ENCODE measurements at regions not wholly inside any gene's neighbourhood (a gene's known extent, or its start where the extent isn't known, plus 50 kb on each side); places are given as distances from the start of the nearest gene placed in this dataset.
"Not testable (repeated sequence)": the region's sequence is repeated elsewhere in the genome, so short reads cannot be mapped to it uniquely, and the experiment has no call there.

DNA sequence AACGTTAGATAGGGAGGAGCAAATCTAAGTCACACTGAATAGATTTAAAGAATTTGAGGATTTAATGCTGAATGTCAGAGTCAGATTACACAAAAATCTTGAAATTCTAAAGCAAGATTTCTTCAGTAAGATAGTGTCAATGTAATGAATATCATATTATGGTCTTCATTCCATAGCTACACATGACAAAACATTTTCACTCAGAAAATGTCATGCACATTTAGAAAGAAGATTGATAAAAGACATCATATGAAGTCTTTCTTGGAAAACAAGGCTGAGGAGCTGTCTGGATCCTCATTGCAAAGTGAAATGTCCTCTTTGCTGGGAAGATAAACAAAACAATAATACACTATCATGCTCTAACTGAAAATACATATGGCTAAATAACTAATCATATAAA, 1006.9 kb downstream of the PCDH7 start:
- Histone ChIP-seq H3K4me2 (ENCODE audit: unreplicated experiment) (no peak overlapping the region), H3K36me3 (ENCODE audit: low read depth) (no peaks in the 10 kb centered on the region), H3K9me2 (ENCODE audit: insufficient read depth) (no peaks in the 10 kb centered on the region), H3K27ac (no peak overlapping the region), H3K9me3 (ENCODE audit: low read depth) (no peaks in the 10 kb centered on the region), H3K9ac (no peak overlapping the region), H3K4me3 (no peak overlapping the region), H3K27me3 (replicated peaks; ENCODE audit: insufficient read depth) (no peaks in the 10 kb centered on the region), H3K4me1 (ENCODE audit: insufficient read depth) (no peaks in the 10 kb centered on the region), H2AFZ (no peak overlapping the region), H3F3A (ENCODE audit: insufficient read depth) (no peaks in the 10 kb centered on the region), H3K79me2 (ENCODE audit: insufficient read depth) (no peaks in the 10 kb centered on the region), H4K20me1 (ENCODE audit: insufficient read depth) (no peaks in the 10 kb centered on the region)
- no peak for TF ChIP-seq EZH2 (IDR thresholded peaks at IDR 0.05; ENCODE audit: insufficient read depth, poor library complexity, severe bottlenecking)
- TF ChIP-seq EZH2phosphoT487 (IDR thresholded peaks at IDR 0.05; ENCODE audit: insufficient read depth, low read depth): no peak
- WGBS, 2 experiments (ENCODE audit: low coverage in 1 of 2, low lambda C conversion rate in 2 of 2, missing lambda C conversion rate in 2 of 2): 14 to 25% methylated on average over 1 of the region's 1 CpG
- DNase-seq: no peak
- in situ Hi-C loops (cut with MboI): no loop called here

DNA sequence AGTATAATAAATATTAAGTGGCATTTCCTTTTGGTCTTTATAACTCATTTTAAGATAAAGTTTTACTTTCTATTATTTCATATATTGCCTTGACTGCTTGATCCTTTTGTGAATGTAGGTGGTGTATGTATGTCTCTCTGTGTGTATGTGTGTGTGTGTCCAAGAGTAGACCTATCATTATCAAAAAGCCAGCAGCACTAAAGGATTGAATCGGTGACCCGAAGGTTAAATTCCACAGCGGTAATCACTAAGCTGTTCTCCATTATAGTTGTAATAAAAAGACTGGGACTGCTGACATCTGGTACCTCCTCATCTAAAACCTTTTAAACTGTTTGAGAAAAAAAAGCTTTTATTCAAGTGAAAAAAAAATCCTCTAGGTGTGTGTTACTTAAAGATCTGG, 1014.8 kb downstream of the PCDH7 start:
- Histone ChIP-seq H3K27ac (no peak overlapping the region), H3K9ac (no peak overlapping the region), H3K79me2 (ENCODE audit: insufficient read depth) (no peaks in the 10 kb centered on the region), H3K36me3 (ENCODE audit: low read depth) (no peaks in the 10 kb centered on the region), H3K27me3 (replicated peaks; ENCODE audit: insufficient read depth) (no peaks in the 10 kb centered on the region), H3F3A (ENCODE audit: insufficient read depth) (no peaks in the 10 kb centered on the region), H4K20me1 (ENCODE audit: insufficient read depth) (no peaks in the 10 kb centered on the region), H3K4me3 (no peak overlapping the region), H2AFZ (no peak overlapping the region), H3K4me1 (ENCODE audit: insufficient read depth) (no peaks in the 10 kb centered on the region), H3K9me2 (ENCODE audit: insufficient read depth) (no peaks in the 10 kb centered on the region), H3K4me2 (ENCODE audit: unreplicated experiment) (no peak overlapping the region), H3K9me3 (ENCODE audit: low read depth) (no peaks in the 10 kb centered on the region)
- 0% methylated on average over 3 of the region's 3 CpGs for WGBS, 2 experiments (ENCODE audit: low coverage in 1 of 2, low lambda C conversion rate in 2 of 2, missing lambda C conversion rate in 2 of 2)
- in situ Hi-C loops (cut with MboI): no loop called here
- TF ChIP-seq EZH2 (IDR thresholded peaks at IDR 0.05; ENCODE audit: insufficient read depth, poor library complexity, severe bottlenecking) (no peak), EZH2phosphoT487 (IDR thresholded peaks at IDR 0.05; ENCODE audit: insufficient read depth, low read depth) (no peak)
- DNase-seq: no peak

DNA sequence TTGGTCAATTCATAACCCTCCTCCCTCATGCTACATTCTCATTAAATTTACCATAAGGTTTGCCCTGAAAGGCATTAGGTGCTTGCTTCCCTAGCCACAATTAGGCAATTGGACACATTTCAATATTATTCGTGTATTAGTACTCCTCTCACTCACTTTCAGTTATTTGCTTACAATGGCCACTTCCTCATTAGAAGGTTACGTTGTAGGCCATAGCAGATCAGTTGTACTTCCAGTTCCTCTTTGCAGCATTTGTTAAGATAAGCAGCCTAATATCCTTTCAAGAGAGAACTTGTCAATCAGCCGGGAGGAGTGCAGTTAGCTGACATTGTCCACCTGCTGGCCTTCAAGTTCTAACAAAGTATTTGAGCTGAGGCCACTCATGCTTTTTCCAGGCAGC, 1017.2 kb downstream of the PCDH7 start:
- no peaks in the 10 kb centered on the region for H3K9me2 ChIP-seq (ENCODE audit: insufficient read depth)
- no peaks in the 10 kb centered on the region for H3K27me3 ChIP-seq (replicated peaks; ENCODE audit: insufficient read depth)
- H3K79me2 ChIP-seq (ENCODE audit: insufficient read depth): no peaks in the 10 kb centered on the region
- TF ChIP-seq EZH2phosphoT487 (IDR thresholded peaks at IDR 0.05; ENCODE audit: insufficient read depth, low read depth) (no peak), EZH2 (IDR thresholded peaks at IDR 0.05; ENCODE audit: insufficient read depth, poor library complexity, severe bottlenecking) (no peak)
- no peak overlapping the region for H3K4me2 ChIP-seq (ENCODE audit: unreplicated experiment)
- H3F3A ChIP-seq (ENCODE audit: insufficient read depth): no peaks in the 10 kb centered on the region
- H3K9me3 ChIP-seq (ENCODE audit: low read depth): no peaks in the 10 kb centered on the region
- no peak overlapping the region for H2AFZ ChIP-seq
- no peak overlapping the region for H3K9ac ChIP-seq
- H3K4me3 ChIP-seq: no peak overlapping the region
- no peaks in the 10 kb centered on the region for H3K4me1 ChIP-seq (ENCODE audit: insufficient read depth)
- in situ Hi-C loops (cut with MboI): no loop called here
- H3K36me3 ChIP-seq (ENCODE audit: low read depth): no peaks in the 10 kb centered on the region
- no peak for DNase-seq
- H3K27ac ChIP-seq: no peak overlapping the region
- no peaks in the 10 kb centered on the region for H4K20me1 ChIP-seq (ENCODE audit: insufficient read depth)
- WGBS, 2 experiments (ENCODE audit: low coverage in 1 of 2, low lambda C conversion rate in 2 of 2, missing lambda C conversion rate in 2 of 2): 27 to 32% methylated on average over 3 of the region's 3 CpGs

DNA sequence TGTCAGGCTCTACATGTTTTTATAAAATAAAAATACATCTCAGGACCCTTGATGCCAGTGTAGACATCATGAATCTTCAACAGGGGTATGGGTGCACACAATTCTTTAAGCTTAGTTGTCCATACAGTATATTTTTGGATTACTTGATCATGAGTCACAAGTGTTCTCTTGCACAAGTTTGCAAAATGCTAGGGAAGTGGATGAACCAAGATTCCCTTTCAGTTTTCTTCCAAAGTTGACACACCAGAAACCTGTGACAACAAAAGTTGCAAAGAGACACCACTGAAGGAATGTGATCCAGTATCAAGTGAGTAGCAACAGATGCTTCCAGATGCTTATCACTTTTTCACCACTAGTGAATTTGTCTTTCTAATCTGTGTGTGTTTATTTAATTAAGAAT, 1021.2 kb downstream of the PCDH7 start:
- Histone ChIP-seq H3K27me3 (replicated peaks; ENCODE audit: insufficient read depth) (no peaks in the 10 kb centered on the region), H3F3A (ENCODE audit: insufficient read depth) (no peaks in the 10 kb centered on the region), H3K79me2 (ENCODE audit: insufficient read depth) (no peaks in the 10 kb centered on the region), H3K27ac (no peak overlapping the region), H3K9ac (no peak overlapping the region), H3K9me2 (ENCODE audit: insufficient read depth) (no peaks in the 10 kb centered on the region), H3K4me1 (ENCODE audit: insufficient read depth) (no peaks in the 10 kb centered on the region), H3K36me3 (ENCODE audit: low read depth) (no peaks in the 10 kb centered on the region), H3K4me3 (no peak overlapping the region), H3K9me3 (ENCODE audit: low read depth) (no peaks in the 10 kb centered on the region), H4K20me1 (ENCODE audit: insufficient read depth) (no peaks in the 10 kb centered on the region), H3K4me2 (ENCODE audit: unreplicated experiment) (no peak overlapping the region), H2AFZ (no peak overlapping the region)
- DNase-seq: no peak
- TF ChIP-seq EZH2phosphoT487 (IDR thresholded peaks at IDR 0.05; ENCODE audit: insufficient read depth, low read depth): no peak
- TF ChIP-seq EZH2 (IDR thresholded peaks at IDR 0.05; ENCODE audit: insufficient read depth, poor library complexity, severe bottlenecking): no peak
- in situ Hi-C loops (cut with MboI): no loop called here

DNA sequence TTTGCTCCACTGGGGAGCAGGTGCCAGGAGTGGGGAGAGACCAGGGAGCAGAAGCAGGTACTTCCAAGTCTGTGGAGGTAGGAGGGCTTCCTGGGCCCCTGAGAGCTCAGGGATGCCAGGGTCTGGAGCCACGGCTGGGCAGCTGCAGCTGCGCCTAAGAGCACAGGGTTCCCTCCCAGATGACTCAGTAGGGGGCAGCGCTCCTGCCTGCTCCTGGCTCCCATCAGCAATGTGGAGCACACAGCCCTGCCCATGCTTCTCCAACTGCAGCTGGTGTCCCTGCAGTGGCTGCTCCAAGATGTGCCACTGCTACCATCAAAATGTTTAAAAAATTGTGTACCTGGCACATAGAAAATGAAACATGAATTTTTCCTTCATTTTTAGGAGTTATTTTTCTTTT, 1028.2 kb downstream of the PCDH7 start:
- Histone ChIP-seq H3K9ac (no peak overlapping the region), H3K4me3 (no peak overlapping the region), H3K36me3 (ENCODE audit: low read depth) (no peaks in the 10 kb centered on the region), H3K27me3 (replicated peaks; ENCODE audit: insufficient read depth) (no peaks in the 10 kb centered on the region), H2AFZ (no peak overlapping the region), H3K4me2 (ENCODE audit: unreplicated experiment) (no peak overlapping the region), H3K9me3 (ENCODE audit: low read depth) (peaks cover 4% of the 10 kb centered on the region), H3K4me1 (ENCODE audit: insufficient read depth) (no peaks in the 10 kb centered on the region), H3K79me2 (ENCODE audit: insufficient read depth) (no peaks in the 10 kb centered on the region), H3F3A (ENCODE audit: insufficient read depth) (no peaks in the 10 kb centered on the region), H3K27ac (no peak overlapping the region), H4K20me1 (ENCODE audit: insufficient read depth) (no peaks in the 10 kb centered on the region), H3K9me2 (ENCODE audit: insufficient read depth) (no peaks in the 10 kb centered on the region)
- no peak for TF ChIP-seq EZH2phosphoT487 (IDR thresholded peaks at IDR 0.05; ENCODE audit: insufficient read depth, low read depth)
- no peak for TF ChIP-seq EZH2 (IDR thresholded peaks at IDR 0.05; ENCODE audit: insufficient read depth, poor library complexity, severe bottlenecking)
- in situ Hi-C loops (cut with MboI): no loop called here
- WGBS, 2 experiments (ENCODE audit: low coverage in 1 of 2, low lambda C conversion rate in 2 of 2, missing lambda C conversion rate in 2 of 2): 20 to 64% methylated on average over 3 of the region's 3 CpGs
- no peak for DNase-seq

DNA sequence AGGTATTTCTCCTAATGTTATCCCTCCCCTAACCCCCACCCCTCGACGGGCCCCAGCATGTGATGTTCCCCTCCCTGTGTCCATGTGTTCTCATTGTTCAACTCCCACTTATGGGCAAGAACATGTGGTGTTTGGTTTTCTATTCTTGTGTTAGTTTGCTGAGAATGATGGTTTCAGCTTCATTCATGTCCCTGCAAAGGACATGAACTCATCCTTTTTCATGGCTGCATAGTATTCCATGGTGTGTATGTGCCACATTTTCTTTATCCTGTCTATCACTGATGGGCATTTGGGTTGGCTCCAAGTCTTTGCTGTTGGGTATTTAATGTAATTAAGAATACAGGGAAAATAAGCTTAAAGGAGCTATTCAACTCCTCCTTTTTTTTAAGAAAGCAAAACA, 1030.4 kb downstream of the PCDH7 start:
- in situ Hi-C loops (cut with MboI); H3K4me3 ChIP-seq; H2AFZ ChIP-seq; H3K4me2 ChIP-seq (ENCODE audit: unreplicated experiment); H3K27me3 ChIP-seq (replicated peaks; ENCODE audit: insufficient read depth); H3K9ac ChIP-seq; H3K27ac ChIP-seq; H4K20me1 ChIP-seq (ENCODE audit: insufficient read depth); H3K36me3 ChIP-seq (ENCODE audit: low read depth); DNase-seq; H3F3A ChIP-seq (ENCODE audit: insufficient read depth); H3K79me2 ChIP-seq (ENCODE audit: insufficient read depth); H3K9me3 ChIP-seq (ENCODE audit: low read depth); H3K4me1 ChIP-seq (ENCODE audit: insufficient read depth); H3K9me2 ChIP-seq (ENCODE audit: insufficient read depth): not testable (repeated sequence)
- WGBS, 2 experiments (ENCODE audit: low coverage in 1 of 2, low lambda C conversion rate in 2 of 2, missing lambda C conversion rate in 2 of 2): 12 to 36% methylated on average over 2 of the region's 2 CpGs
